ENCODE measurements at regions not wholly inside any gene's neighbourhood (a gene's known extent, or its start where the extent isn't known, plus 50 kb on each side); places are given as distances from the start of the nearest gene placed in this dataset.
A peak's percentile ranks its signal among the peaks of the same experiment; 100 is the strongest.

DNA sequence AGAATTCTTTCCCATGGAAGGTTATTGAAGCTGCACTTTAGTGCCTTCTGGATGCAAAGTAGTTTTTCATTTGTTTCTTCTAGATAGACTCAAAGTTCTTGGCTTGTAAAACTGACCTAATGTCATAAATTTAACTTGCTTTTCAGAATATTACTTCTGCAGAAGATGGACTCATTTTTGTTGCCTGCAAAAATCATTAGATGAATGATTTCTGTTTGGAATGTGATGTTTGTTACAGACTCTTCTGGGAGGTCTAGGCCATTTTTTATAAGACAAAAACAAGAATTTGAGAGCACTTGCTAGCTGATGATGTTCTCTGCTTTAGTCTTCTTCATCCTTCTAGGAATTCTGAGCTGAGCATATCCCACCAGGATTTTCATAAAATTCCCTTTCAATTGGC, 308.6 kb upstream of the GIMD1 start:
- Histone ChIP-seq H3K27ac (no peak overlapping the region), H3K36me3 (no peaks in the 10 kb centered on the region), H3K4me1 (no peaks in the 10 kb centered on the region), H3K9me3 (no peaks in the 10 kb centered on the region), H3K27me3 (no peaks in the 10 kb centered on the region), H3K4me3 (no peak overlapping the region)
- TF ChIP-seq, protein P1, sequence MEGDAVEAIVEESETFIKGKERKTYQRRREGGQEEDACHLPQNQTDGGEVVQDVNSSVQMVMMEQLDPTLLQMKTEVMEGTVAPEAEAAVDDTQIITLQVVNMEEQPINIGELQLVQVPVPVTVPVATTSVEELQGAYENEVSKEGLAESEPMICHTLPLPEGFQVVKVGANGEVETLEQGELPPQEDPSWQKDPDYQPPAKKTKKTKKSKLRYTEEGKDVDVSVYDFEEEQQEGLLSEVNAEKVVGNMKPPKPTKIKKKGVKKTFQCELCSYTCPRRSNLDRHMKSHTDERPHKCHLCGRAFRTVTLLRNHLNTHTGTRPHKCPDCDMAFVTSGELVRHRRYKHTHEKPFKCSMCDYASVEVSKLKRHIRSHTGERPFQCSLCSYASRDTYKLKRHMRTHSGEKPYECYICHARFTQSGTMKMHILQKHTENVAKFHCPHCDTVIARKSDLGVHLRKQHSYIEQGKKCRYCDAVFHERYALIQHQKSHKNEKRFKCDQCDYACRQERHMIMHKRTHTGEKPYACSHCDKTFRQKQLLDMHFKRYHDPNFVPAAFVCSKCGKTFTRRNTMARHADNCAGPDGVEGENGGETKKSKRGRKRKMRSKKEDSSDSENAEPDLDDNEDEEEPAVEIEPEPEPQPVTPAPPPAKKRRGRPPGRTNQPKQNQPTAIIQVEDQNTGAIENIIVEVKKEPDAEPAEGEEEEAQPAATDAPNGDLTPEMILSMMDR (IDR thresholded peaks at IDR 0.05): no peak
- ATAC-seq: no peak
- intact Hi-C loops (cut with DNase I): no loop called here
- no peak for FAIRE-seq
- no peak for DNase-seq

DNA sequence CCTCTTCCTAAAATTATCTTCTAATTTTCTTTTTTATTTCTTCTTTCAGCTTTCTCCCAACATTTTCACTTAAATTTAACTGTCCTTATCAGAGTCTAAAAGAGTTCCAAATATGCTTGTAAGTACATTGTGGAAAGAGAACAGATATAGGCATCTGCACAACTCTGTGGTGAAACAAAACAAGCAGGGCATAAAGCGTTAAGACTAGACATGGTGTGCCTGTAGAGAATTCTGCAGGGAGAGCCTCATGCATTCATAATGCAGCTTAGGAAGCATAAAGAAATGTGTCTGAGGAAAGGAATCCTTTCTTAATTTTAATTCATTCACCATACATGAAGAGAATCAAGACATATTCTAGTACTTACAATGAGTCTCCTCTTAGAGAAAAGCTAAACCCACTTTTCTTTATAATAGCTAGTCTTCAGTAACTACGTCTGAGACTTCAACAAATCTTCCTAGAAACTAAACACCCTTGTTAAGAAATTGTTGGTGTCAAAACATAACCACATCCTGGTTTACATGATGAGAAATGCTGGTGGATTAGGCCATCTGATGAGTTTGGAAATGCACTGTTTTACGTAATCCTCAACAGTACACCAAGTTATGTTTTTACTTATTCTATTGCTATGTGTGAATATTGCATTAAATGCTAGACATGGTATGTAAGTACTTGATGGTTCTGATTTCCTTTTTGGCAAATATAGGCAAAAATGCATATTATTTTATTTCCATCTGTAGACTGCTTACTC, 307.8 kb upstream of the GIMD1 start:
- intact Hi-C loops (cut with DNase I): no loop called here
- no peaks in the 10 kb centered on the region for H3K27me3 ChIP-seq
- no peaks in the 10 kb centered on the region for H3K9me3 ChIP-seq
- DNase-seq: no peak
- no peak for FAIRE-seq
- TF ChIP-seq, protein P1 (IDR thresholded peaks at IDR 0.05): no peak
- no peaks in the 10 kb centered on the region for H3K36me3 ChIP-seq
- no peak overlapping the region for H3K4me3 ChIP-seq
- no peak overlapping the region for H3K27ac ChIP-seq
- H3K4me1 ChIP-seq: no peaks in the 10 kb centered on the region
- WGBS, 2 donors: 65 to 77% methylated on average over 3 of the region's 3 CpGs
- peak in 2 of 4 donors; percentile 19 to 46 for ATAC-seq

GRCh38 chr4:106671716-106672115, 303.1 kb upstream of the GIMD1 start:
- DNase-seq: no peak
- no peak overlapping the region for H3K27ac ChIP-seq
- TF ChIP-seq, protein P1 (IDR thresholded peaks at IDR 0.05): no peak
- no peak overlapping the region for H3K4me3 ChIP-seq
- no peaks in the 10 kb centered on the region for H3K36me3 ChIP-seq
- ATAC-seq: no peak
- WGBS, 2 donors: 46 to 56% methylated on average over 1 of the region's 1 CpG
- H3K9me3 ChIP-seq: no peaks in the 10 kb centered on the region
- intact Hi-C loops (cut with DNase I): no loop called here
- FAIRE-seq: no peak
- H3K4me1 ChIP-seq: no peaks in the 10 kb centered on the region
- no peaks in the 10 kb centered on the region for H3K27me3 ChIP-seq

DNA sequence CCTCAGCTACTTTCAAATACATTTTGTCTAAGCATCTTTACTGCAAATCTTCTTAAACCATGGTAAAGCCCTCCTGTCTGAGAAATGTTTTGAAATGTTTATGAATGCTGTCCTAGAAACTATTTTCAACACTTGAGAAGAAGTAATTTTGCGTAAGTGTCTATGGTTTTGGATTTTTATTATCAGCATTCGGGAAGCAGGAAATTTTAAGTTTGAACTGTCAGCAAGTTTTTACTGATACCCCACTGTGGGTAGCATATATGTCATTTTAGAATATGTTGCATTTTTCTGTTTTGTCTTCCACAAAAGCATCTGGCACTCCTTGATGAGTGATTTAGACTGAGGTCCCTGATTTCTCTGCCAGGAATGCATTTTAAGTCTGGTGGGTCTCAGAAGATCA, 302.4 kb upstream of the GIMD1 start:
- no peaks in the 10 kb centered on the region for H3K27me3 ChIP-seq
- H3K4me3 ChIP-seq: no peak overlapping the region
- intact Hi-C loops (cut with DNase I): no loop called here
- TF ChIP-seq, protein P1 (IDR thresholded peaks at IDR 0.05): no peak
- no peak overlapping the region for H3K27ac ChIP-seq
- ATAC-seq (no peak), FAIRE-seq (no peak), DNase-seq (no peak)
- WGBS, 2 donors: 72 to 84% methylated on average over 2 of the region's 2 CpGs
- H3K4me1 ChIP-seq: no peaks in the 10 kb centered on the region
- H3K9me3 ChIP-seq: no peaks in the 10 kb centered on the region
- H3K36me3 ChIP-seq: no peaks in the 10 kb centered on the region

GRCh38 chr4:106659371-106659770, 290.8 kb upstream of the GIMD1 start:
- Histone ChIP-seq H3K27ac (no peak overlapping the region), H3K4me3 (no peak overlapping the region), H3K27me3 (no peaks in the 10 kb centered on the region), H3K4me1 (no peaks in the 10 kb centered on the region), H3K9me3 (no peaks in the 10 kb centered on the region), H3K36me3 (no peaks in the 10 kb centered on the region)
- ATAC-seq (peak in 1 of 4 donors; percentile 30), FAIRE-seq (no peak), DNase-seq (no peak)
- intact Hi-C loops (cut with DNase I): no loop called here
- 61 to 69% methylated on average over 1 of the region's 1 CpG for WGBS, 2 donors
- TF ChIP-seq, protein P1 (IDR thresholded peaks at IDR 0.05): no peak

Measured in pancreas (tissue), 10 donors.